H9 (cell line): ENCODE measurements at regions not wholly inside any gene's neighbourhood (a gene's known extent, or its start where the extent isn't known, plus 50 kb on each side); places are given as distances from the start of the nearest gene placed in this dataset.

Experiments
- DNase-seq: peaks from one replicate; pipeline ENCODE4 v3.0.0-alpha.2; 2017
- H2AFZ ChIP-seq: one replicate; pipeline ENCODE4 v1.6.1; 2013; ENCODE audit warnings: mild to moderate bottlenecking, low read length, control low read depth, moderate library complexity
- H2AK5ac ChIP-seq: 2 replicates; pipeline ENCODE4 v1.6.1; 2013; ENCODE audit warnings: low read length, control low read depth, mixed read lengths; ENCODE audit not compliant: insufficient read length
- H2BK120ac ChIP-seq: one replicate; pipeline ENCODE4 v1.6.1; 2013; ENCODE audit warnings: low read depth, mild to moderate bottlenecking, low read length, control low read depth, inconsistent platforms; ENCODE audit not compliant: poor library complexity, severe bottlenecking
- H2BK12ac ChIP-seq: 2 replicates; pipeline ENCODE4 v1.6.1; 2013; ENCODE audit warnings: low read length, control low read depth, mixed read lengths, low read depth; ENCODE audit not compliant: insufficient read length
- H2BK15ac ChIP-seq: 2 replicates; pipeline ENCODE4 v1.6.1; 2013; ENCODE audit warnings: low read depth, low read length, control low read depth
- H2BK20ac ChIP-seq: one replicate; pipeline ENCODE4 v1.6.1; 2013; ENCODE audit warnings: low read depth, mild to moderate bottlenecking, low read length, control low read depth, inconsistent platforms; ENCODE audit not compliant: poor library complexity, severe bottlenecking
- H2BK5ac ChIP-seq: 2 replicates; pipeline ENCODE4 v1.6.1; 2013; ENCODE audit warnings: low read length, control low read depth, mixed read lengths; ENCODE audit not compliant: insufficient read length
- H3K14ac ChIP-seq: 2 replicates; pipeline ENCODE4 v1.6.1; 2013; ENCODE audit warnings: low read length, control low read depth; ENCODE audit not compliant: insufficient read depth
- H3K18ac ChIP-seq: 2 replicates; pipeline ENCODE4 v1.6.1; 2013; ENCODE audit warnings: low read depth, mild to moderate bottlenecking, mixed read lengths, low read length, control low read depth; ENCODE audit not compliant: insufficient read length
- H3K23ac ChIP-seq: 2 replicates; pipeline ENCODE4 v1.6.1; 2013; ENCODE audit warnings: low read length, control low read depth, mixed read lengths, low read depth; ENCODE audit not compliant: insufficient read length
- H3K23me2 ChIP-seq: 2 replicates; pipeline ENCODE4 v1.6.1; 2013; ENCODE audit warnings: low read depth, mild to moderate bottlenecking, mixed read lengths, low read length, control low read depth; ENCODE audit not compliant: insufficient read length, poor library complexity, severe bottlenecking
- H3K27ac ChIP-seq: 2 replicates; pipeline ENCODE4 v1.5.1; 2013; ENCODE audit warnings: low read length, control low read depth, mixed read lengths, low read depth; ENCODE audit not compliant: insufficient read length
- H3K27me3 ChIP-seq: 2 replicates; pipeline ENCODE4 v1.6.1; 2013; ENCODE audit warnings: low read length, control low read depth, inconsistent platforms; ENCODE audit not compliant: insufficient read depth
- H3K4ac ChIP-seq: 2 replicates; pipeline ENCODE4 v1.6.1; 2013; ENCODE audit warnings: low read depth, mild to moderate bottlenecking, control low read depth, inconsistent platforms, low read length, moderate library complexity
- H3K4me1 ChIP-seq: 2 replicates; pipeline ENCODE4 v1.6.1; 2013; ENCODE audit warnings: low read length, control low read depth, inconsistent platforms; ENCODE audit not compliant: insufficient read depth
- H3K4me2 ChIP-seq: 2 replicates; pipeline ENCODE4 v1.6.1; 2013; ENCODE audit warnings: low read length, control low read depth, mixed read lengths; ENCODE audit not compliant: insufficient read length, insufficient read depth
- H3K56ac ChIP-seq: 2 replicates; pipeline ENCODE4 v1.6.1; 2013; ENCODE audit warnings: low read depth, mild to moderate bottlenecking, mixed read lengths, low read length, control low read depth; ENCODE audit not compliant: insufficient read length
- H3K79me1 ChIP-seq: 2 replicates; pipeline ENCODE4 v1.6.1; 2013; ENCODE audit warnings: low read depth, mild to moderate bottlenecking, moderate library complexity, low read length, control low read depth, inconsistent platforms; ENCODE audit not compliant: insufficient read depth, poor library complexity, severe bottlenecking
- H3K79me2 ChIP-seq: 2 replicates; pipeline ENCODE4 v1.6.1; 2013; ENCODE audit warnings: low read length, control low read depth, inconsistent platforms; ENCODE audit not compliant: insufficient read depth
- H3K9ac ChIP-seq: 2 replicates; pipeline ENCODE4 v1.6.1; 2013; ENCODE audit warnings: low read length, control low read depth, mixed read lengths; ENCODE audit not compliant: insufficient read length; ENCODE audit errors: extremely low read depth
- H3K9me3 ChIP-seq: one replicate; pipeline ENCODE4 v1.6.1; 2013; ENCODE audit warnings: low read depth, low read length, inconsistent platforms; ENCODE audit not compliant: control insufficient read depth
- H3T11ph ChIP-seq: one replicate; pipeline ENCODE4 v1.6.1; 2013; ENCODE audit warnings: mild to moderate bottlenecking, low read length, control low read depth, inconsistent platforms
- H4K20me1 ChIP-seq: one replicate; pipeline ENCODE4 v1.6.1; 2013; ENCODE audit not compliant: control insufficient read depth, insufficient read length, insufficient read depth
- H4K5ac ChIP-seq: 2 replicates; pipeline ENCODE4 v1.6.1; 2013; ENCODE audit warnings: low read depth, mild to moderate bottlenecking, mixed read lengths, low read length, control low read depth; ENCODE audit not compliant: insufficient read length
- H4K8ac ChIP-seq: replicated peaks from 2 replicates; pipeline ENCODE4 v1.6.1; 2013; ENCODE audit warnings: low read length, control low read depth, mixed read lengths, low read depth; ENCODE audit not compliant: insufficient read length
- H4K91ac ChIP-seq: 2 replicates; pipeline ENCODE4 v1.6.1; 2013; ENCODE audit warnings: low read depth, mild to moderate bottlenecking, moderate library complexity, mixed read lengths, low read length, control low read depth; ENCODE audit not compliant: insufficient read length
- H3K27ac Mint-ChIP-seq, 3 experiments: 2 replicates in 2 of 3; 3 replicates in 1 of 3; pipeline ENCODE4 v1.8.0; 2020 to 2021; ENCODE audit warnings: mixed read lengths in 3 of 3, mild to moderate bottlenecking in 1 of 3, moderate library complexity in 1 of 3
- H3K27me3 Mint-ChIP-seq: 2 replicates; pipeline ENCODE4 v1.8.0; 2021; ENCODE audit warnings: low read depth, mild to moderate bottlenecking, moderate library complexity, mixed read lengths
- H3K36me3 Mint-ChIP-seq, 3 experiments: 2 replicates in 2 of 3; 3 replicates in 1 of 3; pipeline ENCODE4 v1.8.0; 2020 to 2021; ENCODE audit warnings: low read depth in 3 of 3, mixed read lengths in 3 of 3; ENCODE audit not compliant: insufficient read depth in 1 of 3
- H3K4me1 Mint-ChIP-seq, 2 experiments: 2 replicates each; pipeline ENCODE4 v1.8.0; 2020; ENCODE audit warnings: mixed read lengths in 2 of 2
- H3K4me3 Mint-ChIP-seq, 2 experiments: 2 replicates in 1 of 2; 3 replicates in 1 of 2; pipeline ENCODE4 v1.8.0; 2020 to 2021; ENCODE audit warnings: mild to moderate bottlenecking in 2 of 2, mixed read lengths in 2 of 2, moderate library complexity in 1 of 2
- H3K9me3 Mint-ChIP-seq, 2 experiments: 2 replicates in 1 of 2; 3 replicates in 1 of 2; pipeline ENCODE4 v1.8.0; 2020; ENCODE audit warnings: mild to moderate bottlenecking in 2 of 2, mixed read lengths in 2 of 2, moderate library complexity in 1 of 2
- CTCF ChIP-seq: fragments of 200-600 bp; sonication (generic); conservative IDR thresholded peaks from 3 replicates; pipeline ENCODE4 v1.8.0; 2021; ENCODE audit warnings: antibody characterized with exemption, mild to moderate bottlenecking
- WGBS: extraction: QIAGEN DNeasy Blood & Tissue Kit; methylation state at CpG from one replicate; pipeline ENCODE4 v1.1.7; 2013; ENCODE audit warnings: missing lambda C conversion rate, low lambda C conversion rate, mixed read lengths; ENCODE audit not compliant: insufficient read length; ENCODE audit errors: extremely low coverage; 5-methylcytosine and 5-hydroxymethylcytosine counted together

GRCh38 chr9:134237630-134238265, 73.4 kb upstream of the RNU6ATAC start:
- no peak for DNase-seq
- Histone ChIP-seq H2BK12ac (no peak overlapping the region), H3K4me2 (no peak overlapping the region)

More at GRCh38 chr9:134237630-134238265, 73.4 kb upstream of the RNU6ATAC start:
- H3T11ph ChIP-seq = no peak overlapping the region
- H2BK15ac ChIP-seq = no peak overlapping the region
- H2AFZ ChIP-seq = no peak overlapping the region
- Mint-ChIP-seq H3K4me1 (peaks cover 0 to 8% of the 10 kb centered on the region in 2 experiments; a peak in 2 of 4 replicates), H3K9me3 (no peaks in the 10 kb centered on the region), H3K4me3 (no peak overlapping the region), H3K27ac (peak overlapping the region in 1 of 3 experiments; percentile 75; a peak in 1 of 7 replicates), H3K36me3 (no peaks in the 10 kb centered on the region), H3K27me3 (peaks cover 2% of the 10 kb centered on the region; the same call in 1 of the 2 replicates)
- H3K23ac ChIP-seq = no peak overlapping the region
- no CpG with 5 or more reads among the region's 17 CpGs for WGBS
- no peak overlapping the region for H4K8ac ChIP-seq
- H3K4ac ChIP-seq = no peak overlapping the region
- H2BK120ac ChIP-seq = no peak overlapping the region
- H3K4me1 ChIP-seq = no peaks in the 10 kb centered on the region
- no peak overlapping the region for H3K14ac ChIP-seq
- no peaks in the 10 kb centered on the region for H3K23me2 ChIP-seq
- H4K20me1 ChIP-seq = no peaks in the 10 kb centered on the region
- no peaks in the 10 kb centered on the region for H3K79me1 ChIP-seq
- no peak overlapping the region for H3K56ac ChIP-seq
- no peak overlapping the region for H3K27ac ChIP-seq
- no peak overlapping the region for H3K9ac ChIP-seq
- H3K79me2 ChIP-seq = no peaks in the 10 kb centered on the region
- no peak overlapping the region for H4K91ac ChIP-seq
- no peak overlapping the region for H2BK20ac ChIP-seq
- H2BK5ac ChIP-seq = no peak overlapping the region
- no peak overlapping the region for H4K5ac ChIP-seq
- H3K18ac ChIP-seq = no peak overlapping the region
- no peak overlapping the region for H2AK5ac ChIP-seq
- no peak for TF ChIP-seq CTCF
- no peaks in the 10 kb centered on the region for H3K9me3 ChIP-seq
- no peaks in the 10 kb centered on the region for H3K27me3 ChIP-seq
